ENCODE measurements at regions not wholly inside any gene's neighbourhood (a gene's known extent, or its start where the extent isn't known, plus 50 kb on each side); places are given as distances from the start of the nearest gene placed in this dataset.
A peak's percentile ranks its signal among the peaks of the same experiment; 100 is the strongest.
"Not testable (repeated sequence)": the region's sequence is repeated elsewhere in the genome, so short reads cannot be mapped to it uniquely, and the experiment has no call there.

GRCh38 chr7:142546452-142546851 is 202.8 kb upstream of the PRSS1 start:
- no peak for DNase-seq (ENCODE audit: low read depth, low spot score)
- H3K27ac ChIP-seq = no peak overlapping the region

DNA sequence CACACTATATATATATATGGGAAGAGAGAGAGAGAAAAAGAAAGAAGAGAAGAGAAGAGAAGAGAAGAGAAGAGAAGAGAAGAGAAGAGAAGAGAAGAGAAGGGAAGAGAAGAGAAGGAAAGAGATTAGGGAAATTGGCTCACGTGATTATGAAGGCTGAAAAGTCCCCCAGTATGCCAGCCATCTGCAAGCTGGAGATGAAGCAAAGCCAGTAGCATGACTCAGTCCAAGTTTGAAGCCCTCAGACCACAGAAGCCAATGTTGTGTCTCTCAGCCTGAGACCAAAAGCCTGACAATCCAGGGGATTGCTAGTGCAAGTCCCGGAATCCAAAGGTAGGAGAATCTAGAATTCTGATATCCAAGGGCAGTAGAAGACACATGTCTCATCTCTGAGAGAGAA is 206.3 kb upstream of the PRSS1 start:
- DNase-seq (ENCODE audit: low read depth, low spot score) = no peak
- no peak overlapping the region for H3K27ac ChIP-seq

DNA sequence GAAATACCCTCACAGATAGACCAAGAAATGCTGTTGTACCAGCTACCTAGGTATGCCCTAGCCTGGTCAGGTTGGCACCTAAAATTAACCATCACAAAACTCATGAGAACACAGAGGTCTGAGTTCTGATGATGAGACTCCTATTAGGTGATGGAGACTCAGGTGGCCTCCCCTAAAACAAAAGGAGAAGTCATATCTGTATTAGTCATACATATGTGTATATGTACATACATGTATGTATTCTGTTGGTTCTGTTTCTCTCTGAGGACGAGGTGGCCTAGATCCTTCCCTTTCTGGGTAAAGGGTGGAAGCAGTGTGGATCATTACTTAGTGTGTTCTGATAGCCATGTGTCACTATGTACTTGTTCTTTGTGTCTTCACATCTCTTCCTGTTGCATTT is 207.2 kb upstream of the PRSS1 start:
- DNase-seq (ENCODE audit: low read depth, low spot score) = no peak
- no peak overlapping the region for H3K27ac ChIP-seq

- H3K27ac ChIP-seq = no peak overlapping the region
- no peak for DNase-seq (ENCODE audit: low read depth, low spot score)
These were observed 208.9 kb upstream of the PRSS1 start for GRCh38 chr7:142540371-142540770.

DNA sequence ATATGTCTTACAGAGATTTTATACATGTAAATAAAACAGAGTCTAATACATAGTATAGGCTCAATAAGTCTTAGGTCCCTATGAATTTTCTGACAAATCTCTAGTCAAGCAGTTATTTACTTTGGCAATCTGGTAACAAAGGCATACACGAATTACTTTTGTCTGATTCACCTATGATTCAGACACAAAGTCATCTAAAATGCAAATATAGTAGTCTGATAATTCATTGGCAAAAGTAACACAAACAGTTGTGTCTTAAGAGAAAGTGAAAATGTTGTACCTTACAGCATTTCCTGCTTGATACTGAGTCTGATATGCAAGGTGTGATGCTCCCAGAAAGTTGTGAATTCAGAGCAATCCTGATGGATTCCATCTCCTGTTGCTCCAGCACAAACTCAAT is 209.4 kb upstream of the PRSS1 start:
- H3K27ac ChIP-seq = no peak overlapping the region
- peak; percentile 50 for DNase-seq (ENCODE audit: low read depth, low spot score)

DNA sequence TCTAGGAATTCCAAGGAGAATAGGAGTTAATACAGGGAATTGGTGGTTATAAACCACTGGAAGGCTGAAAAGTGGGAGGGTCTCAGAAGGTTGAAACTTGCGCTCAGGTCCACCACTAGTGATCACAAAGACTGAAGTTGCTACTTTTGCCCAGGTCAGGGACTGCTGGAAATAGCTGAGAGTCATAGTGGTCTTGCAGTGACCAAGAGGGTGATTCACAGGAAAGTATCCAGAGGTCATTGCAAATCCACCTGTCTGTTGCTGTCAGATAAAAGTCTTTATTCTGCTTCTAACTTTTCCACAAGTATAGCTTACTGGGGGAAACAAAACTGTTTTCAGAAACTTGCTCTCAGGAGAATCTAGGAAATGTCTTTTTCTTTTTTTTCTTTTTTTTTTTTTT is 211.5 kb upstream of the PRSS1 start:
- no peak overlapping the region for H3K27ac ChIP-seq
- DNase-seq (ENCODE audit: low read depth, low spot score) = no peak

DNA sequence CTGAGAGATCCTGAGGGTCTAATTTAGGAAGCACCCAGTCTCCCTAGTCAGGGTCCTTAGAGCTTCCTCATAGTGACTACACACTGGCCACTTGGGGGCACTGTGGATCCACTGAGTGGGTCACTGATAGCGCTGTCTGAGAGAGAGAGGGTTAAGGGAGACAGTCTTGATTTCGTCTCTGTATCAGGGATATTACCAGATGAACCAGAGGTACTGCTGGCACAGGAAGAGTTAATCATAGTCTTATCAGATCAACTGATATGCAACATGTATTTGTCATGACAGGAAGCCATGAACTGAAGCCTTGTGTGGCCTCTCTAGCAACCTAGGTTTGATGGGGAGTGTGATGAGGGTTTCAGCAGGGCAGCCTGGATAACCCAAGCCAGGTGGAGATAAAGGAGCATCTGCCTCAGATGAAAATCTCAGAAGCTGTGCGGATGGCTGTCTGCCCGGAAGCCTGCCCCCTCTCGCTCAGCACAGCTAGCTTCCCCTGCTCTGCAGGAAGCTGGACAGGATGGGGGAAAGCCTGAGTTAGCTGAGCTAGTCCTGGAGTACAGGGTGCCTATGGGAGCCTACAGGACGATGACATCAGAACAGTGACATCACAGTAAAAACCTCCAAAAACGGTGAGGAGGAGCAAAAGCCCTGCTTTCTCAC is 214.0 kb upstream of the PRSS1 start:
- DNase-seq (ENCODE audit: low read depth, low spot score) = no peak
- no peak overlapping the region for H3K27ac ChIP-seq

- no peak for DNase-seq (ENCODE audit: low read depth, low spot score)
- H3K27ac ChIP-seq = no peak overlapping the region
These were observed 214.5 kb upstream of the PRSS1 start for GRCh38 chr7:142534726-142535122.

- no peak for DNase-seq (ENCODE audit: low read depth, low spot score)
- no peak overlapping the region for H3K27ac ChIP-seq
These were observed 215.4 kb upstream of the PRSS1 start for GRCh38 chr7:142533920-142534319.

- DNase-seq (ENCODE audit: low read depth, low spot score) = no peak
- no peak overlapping the region for H3K27ac ChIP-seq
These were observed 219.7 kb upstream of the PRSS1 start for GRCh38 chr7:142529591-142529990.

DNA sequence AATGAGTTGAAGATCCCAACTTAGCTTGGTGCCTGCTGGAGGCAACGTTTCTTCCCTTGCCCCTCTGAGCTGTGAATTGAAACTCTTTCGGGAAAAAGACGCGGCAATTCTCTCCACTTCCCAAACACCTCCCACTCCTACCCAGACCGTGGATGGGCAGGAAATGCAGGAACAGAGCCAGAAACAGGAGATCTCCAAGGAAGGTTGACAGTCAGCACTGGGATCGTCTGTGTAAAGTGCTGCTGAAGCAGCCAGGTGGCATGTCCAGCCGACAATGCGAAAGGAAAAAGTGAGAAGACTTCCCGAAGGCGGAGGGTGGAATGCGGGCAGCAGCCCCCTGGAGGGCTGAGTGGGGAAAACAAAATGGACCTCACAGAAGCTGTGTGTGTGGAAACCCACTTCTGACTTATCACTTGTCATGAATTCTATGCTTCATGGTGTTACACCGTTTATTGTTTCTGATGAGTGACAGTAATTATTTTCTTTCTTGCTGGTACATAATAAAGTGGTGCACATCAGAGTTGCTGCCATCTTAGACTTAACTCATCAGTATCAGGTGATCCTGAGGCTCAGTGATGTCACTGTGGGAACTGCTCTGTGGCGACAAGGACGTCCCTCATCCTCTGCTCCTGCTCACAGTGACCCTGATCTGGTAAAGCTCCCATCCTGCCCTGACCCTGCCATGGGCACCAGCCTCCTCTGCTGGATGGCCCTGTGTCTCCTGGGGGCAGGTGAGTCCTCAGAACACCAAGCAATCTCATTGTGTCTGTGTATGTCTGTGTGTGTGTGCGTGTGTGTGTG is 220.5 kb upstream of the PRSS1 start:
- H3K27ac ChIP-seq = no peak overlapping the region
- DNase-seq (ENCODE audit: low read depth, low spot score) = no peak

DNA sequence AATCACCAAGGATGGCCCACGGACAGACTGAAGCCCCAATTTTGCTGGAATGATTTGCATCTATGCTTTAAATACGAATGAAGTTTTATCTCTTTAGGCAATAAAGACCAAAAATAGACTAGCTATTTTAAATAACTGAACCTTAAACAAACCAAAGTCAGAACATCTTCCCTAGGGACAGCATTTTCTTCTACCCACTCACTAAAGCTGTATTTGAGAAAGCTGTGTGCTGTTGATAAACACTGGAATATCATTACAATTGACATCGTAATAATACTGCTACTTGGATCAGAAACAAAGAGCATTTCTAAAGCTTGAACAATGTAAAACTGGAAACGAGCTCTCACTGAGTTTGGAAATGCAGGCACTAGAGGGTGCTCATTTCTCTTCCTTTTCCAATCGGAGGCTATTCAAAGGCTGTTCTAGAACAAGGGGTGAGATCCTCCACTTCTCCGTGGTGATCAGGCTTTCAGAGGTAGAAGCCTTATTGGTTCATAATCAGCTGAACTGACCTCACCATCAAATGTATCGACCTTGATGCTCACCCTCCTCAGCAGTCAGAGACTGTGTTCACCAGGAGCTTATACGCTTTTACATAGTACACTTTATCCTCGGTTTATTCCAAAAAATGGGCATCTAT is 225.3 kb upstream of the PRSS1 start:
- no peak overlapping the region for H3K27ac ChIP-seq
- DNase-seq (ENCODE audit: low read depth, low spot score) = no peak

- no peak for DNase-seq (ENCODE audit: low read depth, low spot score)
These were observed 226.5 kb upstream of the PRSS1 start for GRCh38 chr7:142522735-142523134.

GRCh38 chr7:142520885-142521284 is 228.4 kb upstream of the PRSS1 start:
- peak overlapping the region; percentile 30 for H3K27ac ChIP-seq
- DNase-seq (ENCODE audit: low read depth, low spot score) = not testable (repeated sequence)

More at GRCh38 chr7:142522735-142523134, 226.5 kb upstream of the PRSS1 start:
- H3K27ac ChIP-seq = no peak overlapping the region

DNA sequence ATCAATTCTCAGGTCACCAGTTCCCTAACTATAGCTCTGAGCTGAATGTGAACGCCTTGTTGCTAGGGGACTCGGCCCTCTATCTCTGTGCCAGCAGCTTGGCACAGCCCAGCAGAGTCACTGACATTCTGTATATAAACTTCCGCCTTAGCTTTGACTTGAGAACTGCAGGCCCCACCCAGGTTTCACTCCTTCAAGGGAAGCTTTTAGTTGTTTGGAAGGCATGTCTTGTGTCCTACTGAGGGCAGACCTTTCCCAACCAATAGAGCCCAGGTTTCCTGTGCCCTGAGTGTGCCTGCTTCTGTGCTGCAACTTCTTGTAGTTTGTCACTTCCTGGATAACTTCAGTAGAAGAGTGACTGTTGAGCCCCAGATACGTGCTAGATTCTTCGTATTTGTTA is 228.8 kb upstream of the PRSS1 start:
- peak overlapping the region; percentile 30 for H3K27ac ChIP-seq
- DNase-seq (ENCODE audit: low read depth, low spot score) = not testable (repeated sequence)

- no peak for DNase-seq (ENCODE audit: low read depth, low spot score)
- H3K27ac ChIP-seq = no peak overlapping the region
These were observed 229.9 kb upstream of the PRSS1 start for GRCh38 chr7:142519079-142520078.

DNA sequence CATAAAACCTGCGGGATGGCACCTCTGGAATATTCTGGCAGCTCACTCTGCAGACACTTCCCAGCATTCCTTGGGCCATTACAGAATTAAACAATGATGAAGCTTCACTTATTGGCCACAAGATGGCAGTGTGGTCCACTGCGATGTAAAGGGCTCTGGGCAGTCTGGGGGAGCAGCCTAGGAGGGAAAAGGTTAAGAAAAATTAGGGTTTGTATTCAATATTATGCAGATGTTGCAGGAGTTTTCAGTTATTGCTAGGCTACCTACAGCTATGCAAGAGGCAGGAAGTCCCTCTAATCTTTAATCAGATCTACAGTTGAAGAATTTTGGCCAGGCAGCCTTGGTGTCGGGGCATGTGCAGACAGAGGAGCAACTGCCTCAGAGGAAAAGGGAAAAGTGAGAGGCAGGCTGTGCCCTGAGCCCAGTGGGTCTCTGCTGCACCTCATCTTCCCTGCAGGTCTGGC is 233.2 kb upstream of the PRSS1 start:
- no peak overlapping the region for H3K27ac ChIP-seq
- DNase-seq (ENCODE audit: low read depth, low spot score) = no peak

DNA sequence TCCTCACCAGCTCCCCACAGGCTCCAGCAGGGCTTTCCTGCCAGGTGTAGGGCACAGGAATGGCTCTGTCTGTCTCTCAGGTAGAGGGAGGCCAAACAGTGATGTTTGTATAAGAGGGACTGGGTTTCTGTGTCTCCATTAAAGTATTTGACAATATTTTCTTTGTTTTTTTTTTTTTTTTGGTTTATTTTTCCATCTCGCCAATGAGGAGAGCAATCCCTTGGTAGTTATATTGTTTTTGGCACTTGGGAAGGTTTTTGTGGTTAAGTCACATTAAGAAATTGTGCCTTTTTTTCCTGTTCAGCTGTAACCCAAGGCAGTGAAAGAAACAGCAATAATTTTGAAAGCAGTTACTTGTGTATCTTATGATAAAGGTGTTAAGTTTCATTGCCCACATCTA is 234.6 kb upstream of the PRSS1 start:
- H3K27ac ChIP-seq; DNase-seq (ENCODE audit: low read depth, low spot score): not testable (repeated sequence)

- no peak overlapping the region for H3K27ac ChIP-seq
- DNase-seq (ENCODE audit: low read depth, low spot score) = no peak
These were observed 235.9 kb upstream of the PRSS1 start for GRCh38 chr7:142513178-142513955.

Measured in epithelial cell of prostate (primary cell).